ENCODE measurements at regions not wholly inside any gene's neighbourhood (a gene's known extent, or its start where the extent isn't known, plus 50 kb on each side); places are given as distances from the start of the nearest gene placed in this dataset.

DNA sequence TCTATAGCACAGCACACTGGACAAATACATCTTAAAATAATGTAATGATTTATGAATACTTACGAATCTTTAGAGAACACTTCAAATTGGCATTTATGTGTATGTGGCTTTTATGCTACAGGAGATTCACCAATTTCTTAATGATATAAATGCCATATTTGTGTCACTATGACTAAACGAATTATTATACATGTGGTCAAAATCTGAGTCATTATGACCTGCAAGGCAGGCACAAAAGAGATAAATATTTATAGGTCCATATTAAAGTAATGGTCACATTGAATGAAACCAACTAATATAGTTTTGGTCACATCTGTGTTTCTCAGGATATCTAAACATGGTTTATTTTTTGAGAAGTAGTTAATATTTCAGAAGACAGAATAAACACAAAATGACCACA is 232.3 kb upstream of the SEMA6D start:
- H3K4me1 Mint-ChIP-seq = peaks cover 7 to 8% of the 10 kb centered on the region in 2 experiments
- Histone ChIP-seq H4K8ac (replicated peaks; ENCODE audit: insufficient read length, low read depth, low read length) (no peak overlapping the region), H4K20me1 (ENCODE audit: control insufficient read depth, insufficient read depth, insufficient read length) (no peaks in the 10 kb centered on the region)

More for the DNA sequence above, 232.3 kb upstream of the SEMA6D start:
- Histone ChIP-seq H2BK5ac (ENCODE audit: insufficient read length, low read length) (no peak overlapping the region), H2AK5ac (ENCODE audit: insufficient read length, low read length) (no peak overlapping the region), H2BK20ac (ENCODE audit: low read depth, low read length, poor library complexity, severe bottlenecking) (no peak overlapping the region), H3K23me2 (ENCODE audit: insufficient read length, low read depth, low read length, poor library complexity, severe bottlenecking) (no peaks in the 10 kb centered on the region), H3K27ac (ENCODE audit: insufficient read length, low read depth, low read length) (no peak overlapping the region), H2AFZ (ENCODE audit: low read length) (no peak overlapping the region), H2BK12ac (ENCODE audit: insufficient read length, low read depth, low read length) (no peak overlapping the region), H4K5ac (ENCODE audit: insufficient read length, low read depth, low read length) (no peak overlapping the region), H3K4me2 (ENCODE audit: insufficient read depth, insufficient read length, low read length) (no peak overlapping the region), H3K4ac (ENCODE audit: low read depth, low read length) (no peak overlapping the region), H4K91ac (ENCODE audit: insufficient read length, low read depth, low read length) (no peak overlapping the region), H3K18ac (ENCODE audit: insufficient read length, low read depth, low read length) (no peak overlapping the region), H3K9me3 (ENCODE audit: control insufficient read depth, low read depth, low read length) (no peaks in the 10 kb centered on the region), H3K79me1 (ENCODE audit: insufficient read depth, low read depth, low read length, poor library complexity, severe bottlenecking) (no peaks in the 10 kb centered on the region), H3K27me3 (ENCODE audit: insufficient read depth, low read length) (no peaks in the 10 kb centered on the region), H3T11ph (ENCODE audit: low read length) (no peak overlapping the region), H3K56ac (ENCODE audit: insufficient read length, low read depth, low read length) (no peak overlapping the region), H3K79me2 (ENCODE audit: insufficient read depth, low read length) (no peaks in the 10 kb centered on the region), H2BK15ac (ENCODE audit: low read depth, low read length) (no peak overlapping the region), H3K14ac (ENCODE audit: insufficient read depth, low read length) (no peak overlapping the region), H2BK120ac (ENCODE audit: low read depth, low read length, poor library complexity, severe bottlenecking) (no peak overlapping the region), H3K4me1 (ENCODE audit: insufficient read depth, low read length) (peaks cover 3% of the 10 kb centered on the region; the same call in 1 of the 2 replicates), H3K9ac (ENCODE audit: extremely low read depth, insufficient read length, low read length) (no peak overlapping the region), H3K23ac (ENCODE audit: insufficient read length, low read depth, low read length) (no peak overlapping the region)
- no peak for DNase-seq
- no peaks in the 10 kb centered on the region for H3K27me3 Mint-ChIP-seq (ENCODE audit: low read depth)
- WGBS (ENCODE audit: extremely low coverage, insufficient read length, low lambda C conversion rate) = no CpG with 5 or more reads among the region's 2 CpGs
- no peak overlapping the region for H3K4me3 Mint-ChIP-seq
- TF ChIP-seq, protein P1, sequence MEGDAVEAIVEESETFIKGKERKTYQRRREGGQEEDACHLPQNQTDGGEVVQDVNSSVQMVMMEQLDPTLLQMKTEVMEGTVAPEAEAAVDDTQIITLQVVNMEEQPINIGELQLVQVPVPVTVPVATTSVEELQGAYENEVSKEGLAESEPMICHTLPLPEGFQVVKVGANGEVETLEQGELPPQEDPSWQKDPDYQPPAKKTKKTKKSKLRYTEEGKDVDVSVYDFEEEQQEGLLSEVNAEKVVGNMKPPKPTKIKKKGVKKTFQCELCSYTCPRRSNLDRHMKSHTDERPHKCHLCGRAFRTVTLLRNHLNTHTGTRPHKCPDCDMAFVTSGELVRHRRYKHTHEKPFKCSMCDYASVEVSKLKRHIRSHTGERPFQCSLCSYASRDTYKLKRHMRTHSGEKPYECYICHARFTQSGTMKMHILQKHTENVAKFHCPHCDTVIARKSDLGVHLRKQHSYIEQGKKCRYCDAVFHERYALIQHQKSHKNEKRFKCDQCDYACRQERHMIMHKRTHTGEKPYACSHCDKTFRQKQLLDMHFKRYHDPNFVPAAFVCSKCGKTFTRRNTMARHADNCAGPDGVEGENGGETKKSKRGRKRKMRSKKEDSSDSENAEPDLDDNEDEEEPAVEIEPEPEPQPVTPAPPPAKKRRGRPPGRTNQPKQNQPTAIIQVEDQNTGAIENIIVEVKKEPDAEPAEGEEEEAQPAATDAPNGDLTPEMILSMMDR (conservative IDR thresholded peaks at IDR 0.05) = no peak
- H3K27ac Mint-ChIP-seq = no peak overlapping the region
- H3K9me3 Mint-ChIP-seq = no peaks in the 10 kb centered on the region
- H3K36me3 Mint-ChIP-seq (ENCODE audit: insufficient read depth in 1 of 3, low read depth in 3 of 3) = 0 out of 7 replicates have a peak, but pooled peaks cover 0 to 2% (median 0%) of the 10 kb centered on the region in 3 experiments

All from H9 (cell line).